PC-3 (cell line): ENCODE measurements at regions not wholly inside any gene's neighbourhood (a gene's known extent, or its start where the extent isn't known, plus 50 kb on each side); places are given as distances from the start of the nearest gene placed in this dataset.
"Not testable (repeated sequence)": the region's sequence is repeated elsewhere in the genome, so short reads cannot be mapped to it uniquely, and the experiment has no call there.

Experiments used
- EZH2 ChIP-seq: fragments of 300-600 bp; sonication (generic); IDR thresholded peaks from one replicate; pipeline ENCODE4 v1.6.1; 2017; ENCODE audit warnings: antibody characterized with exemption, mild to moderate bottlenecking, low read length; ENCODE audit not compliant: unreplicated experiment
- TF ChIP-seq, protein P1 (sequence below): fragments of 300-600 bp; sonication (generic); conservative IDR thresholded peaks from 2 replicates; pipeline ENCODE4 v1.5.1; 2017; ENCODE audit warnings: antibody characterized with exemption, low read depth, mild to moderate bottlenecking, low read length

DNA sequence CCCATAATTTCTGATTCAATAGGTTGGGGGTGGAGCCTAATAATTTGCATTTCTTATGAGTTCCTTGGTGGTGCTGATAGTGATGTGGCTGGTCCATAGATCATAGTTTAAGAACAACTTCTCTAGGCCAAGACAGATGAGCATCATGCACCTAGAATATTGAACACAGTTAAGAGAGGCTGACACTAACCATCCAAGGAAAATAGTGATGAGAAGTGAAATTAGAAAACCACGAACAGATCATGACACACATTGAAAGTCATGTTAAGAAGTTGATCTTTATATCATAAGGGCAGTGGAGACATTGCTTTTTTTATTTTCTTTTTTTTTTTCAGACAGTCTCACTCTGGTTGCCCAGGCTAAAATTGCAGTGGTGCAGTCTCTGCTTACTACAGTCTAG is 205.8 kb downstream of the UBE2NL start:
- TF ChIP-seq, protein P1, sequence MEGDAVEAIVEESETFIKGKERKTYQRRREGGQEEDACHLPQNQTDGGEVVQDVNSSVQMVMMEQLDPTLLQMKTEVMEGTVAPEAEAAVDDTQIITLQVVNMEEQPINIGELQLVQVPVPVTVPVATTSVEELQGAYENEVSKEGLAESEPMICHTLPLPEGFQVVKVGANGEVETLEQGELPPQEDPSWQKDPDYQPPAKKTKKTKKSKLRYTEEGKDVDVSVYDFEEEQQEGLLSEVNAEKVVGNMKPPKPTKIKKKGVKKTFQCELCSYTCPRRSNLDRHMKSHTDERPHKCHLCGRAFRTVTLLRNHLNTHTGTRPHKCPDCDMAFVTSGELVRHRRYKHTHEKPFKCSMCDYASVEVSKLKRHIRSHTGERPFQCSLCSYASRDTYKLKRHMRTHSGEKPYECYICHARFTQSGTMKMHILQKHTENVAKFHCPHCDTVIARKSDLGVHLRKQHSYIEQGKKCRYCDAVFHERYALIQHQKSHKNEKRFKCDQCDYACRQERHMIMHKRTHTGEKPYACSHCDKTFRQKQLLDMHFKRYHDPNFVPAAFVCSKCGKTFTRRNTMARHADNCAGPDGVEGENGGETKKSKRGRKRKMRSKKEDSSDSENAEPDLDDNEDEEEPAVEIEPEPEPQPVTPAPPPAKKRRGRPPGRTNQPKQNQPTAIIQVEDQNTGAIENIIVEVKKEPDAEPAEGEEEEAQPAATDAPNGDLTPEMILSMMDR: not testable (repeated sequence)
- not testable (repeated sequence) for TF ChIP-seq EZH2
